ENCODE measurements at regions not wholly inside any gene's neighbourhood (a gene's known extent, or its start where the extent isn't known, plus 50 kb on each side); places are given as distances from the start of the nearest gene placed in this dataset.

GRCh38 chrX:97844943-97845342, 961.2 kb downstream of the RPA4 start:
- no peak overlapping the region for H3K27ac ChIP-seq (ENCODE audit: insufficient read depth, low read length)
- H2BK20ac ChIP-seq (ENCODE audit: low read depth, low read length) = no peak overlapping the region
- no peak overlapping the region for H4K5ac ChIP-seq (ENCODE audit: low read depth, low read length)
- no peak overlapping the region for H4K8ac ChIP-seq (ENCODE audit: low read depth in 2 of 2, low read length in 2 of 2)
- no peak overlapping the region for H3K4me3 ChIP-seq (ENCODE audit: insufficient read depth, low read depth, low read length)
- no peak overlapping the region for H2BK15ac ChIP-seq (ENCODE audit: low read depth, low read length)
- H3K9ac ChIP-seq (ENCODE audit: low read depth, low read length) = no peak overlapping the region
- H2AK9ac ChIP-seq (replicated peaks; ENCODE audit: low read depth, low read length, poor library complexity) = no peak overlapping the region
- no peaks in the 10 kb centered on the region for H3K9me1 ChIP-seq (ENCODE audit: insufficient read depth, low read length)
- TF ChIP-seq CEBPB (IDR thresholded peaks at IDR 0.05; ENCODE audit: low read depth, low read length) (no peak), MXI1 (IDR thresholded peaks at IDR 0.05; ENCODE audit: borderline replicate concordance, low read depth, low read length) (no peak), RAD21 (IDR thresholded peaks at IDR 0.05; ENCODE audit: low read length) (no peak), RCOR1 (IDR thresholded peaks at IDR 0.05; ENCODE audit: insufficient replicate concordance, low read length) (no peak), ELK1 (IDR thresholded peaks at IDR 0.05; ENCODE audit: borderline replicate concordance, low read depth, low read length) (no peak), FOS (IDR thresholded peaks at IDR 0.05; ENCODE audit: low read depth, low read length) (no peak), MAFK (IDR thresholded peaks at IDR 0.05; ENCODE audit: low read depth, low read length) (no peak), POLR2A (IDR thresholded peaks at IDR 0.05; ENCODE audit: low read depth, low read length) (no peak), RFX5 (IDR thresholded peaks at IDR 0.05; ENCODE audit: low read depth, low read length) (no peak), BHLHE40 (IDR thresholded peaks at IDR 0.05; ENCODE audit: low read depth, low read length) (no peak), CHD1 (IDR thresholded peaks at IDR 0.05; ENCODE audit: low read depth, low read length) (no peak), MAZ (IDR thresholded peaks at IDR 0.05; ENCODE audit: borderline replicate concordance, low read depth, low read length) (no peak), SMC3 (IDR thresholded peaks at IDR 0.05; ENCODE audit: low read depth, low read length) (no peak), NFE2L2 (IDR thresholded peaks at IDR 0.05; ENCODE audit: low read depth, low read length) (no peak)
- TF ChIP-seq, protein P1, sequence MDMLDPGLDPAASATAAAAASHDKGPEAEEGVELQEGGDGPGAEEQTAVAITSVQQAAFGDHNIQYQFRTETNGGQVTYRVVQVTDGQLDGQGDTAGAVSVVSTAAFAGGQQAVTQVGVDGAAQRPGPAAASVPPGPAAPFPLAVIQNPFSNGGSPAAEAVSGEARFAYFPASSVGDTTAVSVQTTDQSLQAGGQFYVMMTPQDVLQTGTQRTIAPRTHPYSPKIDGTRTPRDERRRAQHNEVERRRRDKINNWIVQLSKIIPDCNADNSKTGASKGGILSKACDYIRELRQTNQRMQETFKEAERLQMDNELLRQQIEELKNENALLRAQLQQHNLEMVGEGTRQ (IDR thresholded peaks at IDR 0.05; ENCODE audit: low read depth, low read length) = no peak
- H3K36me3 ChIP-seq (ENCODE audit: control insufficient read depth, insufficient read depth, low read length) = no peaks in the 10 kb centered on the region
- no peak overlapping the region for H3K4ac ChIP-seq (ENCODE audit: low read depth, low read length)
- no peak overlapping the region for H3K14ac ChIP-seq (replicated peaks; ENCODE audit: low read depth, low read length)
- ATAC-seq (ENCODE audit: low read depth) (no peak), DNase-seq (no peak)
- no peaks in the 10 kb centered on the region for H3K27me3 ChIP-seq (ENCODE audit: control insufficient read depth, insufficient read depth, low read length)
- WGBS, 2 experiments (ENCODE audit: extremely low coverage in 2 of 2, insufficient read length in 1 of 2) = 98% methylated on average over 7 of the region's 16 CpGs; no CpG with 5 or more reads in 1 of the 2 experiments
- no peaks in the 10 kb centered on the region for H3K79me1 ChIP-seq (ENCODE audit: low read depth in 1 of 2, low read length in 2 of 2)
- H3K4me2 ChIP-seq (ENCODE audit: low read depth, low read length) = no peak overlapping the region
- in situ Hi-C loops (cut with MboI; ENCODE audit: low sequenced_read_pairs) (no loop called here), dilution Hi-C loops (cut with HindIII; ENCODE audit: low sequenced_read_pairs, unreplicated experiment) (no loop called here), intact Hi-C loops (cut with micrococcal nuclease) (no loop called here)
- POLR2A ChIA-PET (ENCODE audit: unreplicated experiment) = no interaction called here
- no peaks in the 10 kb centered on the region for H4K20me1 ChIP-seq (ENCODE audit: insufficient read depth, low read length)
- no peak overlapping the region for H3K23ac ChIP-seq (ENCODE audit: low read depth, low read length)
- H2BK5ac ChIP-seq (ENCODE audit: low read depth, low read length, poor library complexity, severe bottlenecking) = no peak overlapping the region
- H4K91ac ChIP-seq (ENCODE audit: insufficient read depth, low read depth, low read length) = no peak overlapping the region
- H3K9me3 ChIP-seq (ENCODE audit: control insufficient read depth, insufficient read depth, low read length) = peaks cover 48% of the 10 kb centered on the region; the same call in 1 of the 2 replicates
- no peak overlapping the region for H3K18ac ChIP-seq (ENCODE audit: low read depth, low read length)
- BruUV-seq (replicated peaks) = no TSS peak
- no peak overlapping the region for H2BK120ac ChIP-seq (ENCODE audit: low read depth, low read length)
- H2AFZ ChIP-seq (replicated peaks; ENCODE audit: low read length, poor library complexity) = no peak overlapping the region
- CTCF ChIA-PET = no interaction called here
- H2AK5ac ChIP-seq (ENCODE audit: low read depth, low read length) = no peak overlapping the region
- no peaks in the 10 kb centered on the region for H3K4me1 ChIP-seq (ENCODE audit: control insufficient read depth, insufficient read depth, low read length)
- H3K56ac ChIP-seq (ENCODE audit: extremely low read depth, insufficient read depth, low read length) = no peak overlapping the region
